Lower leg skin (tissue), 4 donors: ENCODE measurements at regions not wholly inside any gene's neighbourhood (a gene's known extent, or its start where the extent isn't known, plus 50 kb on each side); places are given as distances from the start of the nearest gene placed in this dataset.

ENCODE experiments used
- DNase-seq, 2 donors: peaks; one replicate each; pipeline ENCODE4 v3.0.0-alpha.2; 2019; ENCODE audit warnings: low spot score in 2 of 2
- H3K4me3 ChIP-seq: fragments of 200-600 bp; sonication (generic); 2 replicates; pipeline ENCODE4 v1.5.1; 2017; ENCODE audit warnings: mild to moderate bottlenecking, low read depth; ENCODE audit not compliant: poor library complexity, severe bottlenecking
- CTCF ChIP-seq, 3 donors: fragments of 450-650 bp; IDR thresholded peaks; one replicate each; pipeline ENCODE4 v1.5.1; 2016; ENCODE audit warnings: antibody characterized with exemption in 3 of 3, mild to moderate bottlenecking in 3 of 3, moderate library complexity in 2 of 3
- POLR2A ChIP-seq, 2 donors: fragments of 450-650 bp; IDR thresholded peaks; one replicate each; pipeline ENCODE4 v1.6.1; 2016 to 2017; ENCODE audit warnings: antibody characterized with exemption in 2 of 2, mild to moderate bottlenecking in 1 of 2, moderate library complexity in 1 of 2
- WGBS, 2 donors: methylation state at CpG; one replicate each; pipeline ENCODE4 v1.1.5; 2018; 5-methylcytosine and 5-hydroxymethylcytosine counted together
- intact Hi-C: fragments of 100-400 bp; cut with DNase I; formaldehyde crosslinking; loops from one replicate; pipeline ENCODE4 v1.15.0; 2023; ENCODE audit warnings: low total_unique reads

- intact Hi-C loops = no loop called here
- 83 to 84% methylated on average over 3 of the region's 3 CpGs for WGBS, 2 donors
- DNase-seq = no peak
- no peak overlapping the region for H3K4me3 ChIP-seq
- TF ChIP-seq CTCF (IDR thresholded peaks at IDR 0.05) (no peak), POLR2A (IDR thresholded peaks at IDR 0.05) (no peak)
Observed at GRCh38 chr10:78267598-78267997, 233.9 kb downstream of the RPS24 start.

- no peak overlapping the region for H3K4me3 ChIP-seq
- intact Hi-C loops = no loop called here
- TF ChIP-seq POLR2A (IDR thresholded peaks at IDR 0.05) (no peak), CTCF (IDR thresholded peaks at IDR 0.05) (no peak)
- WGBS, 2 donors = 70 to 71% methylated on average over 2 of the region's 2 CpGs
- no peak for DNase-seq
Observed at GRCh38 chr10:78269060-78269459, 235.4 kb downstream of the RPS24 start.

- intact Hi-C loops = no loop called here
- H3K4me3 ChIP-seq = no peak overlapping the region
- no peak for DNase-seq
- TF ChIP-seq POLR2A (IDR thresholded peaks at IDR 0.05) (no peak), CTCF (IDR thresholded peaks at IDR 0.05) (no peak)
Observed at GRCh38 chr10:78272329-78272728, 238.7 kb downstream of the RPS24 start.

- DNase-seq = no peak
- TF ChIP-seq POLR2A (IDR thresholded peaks at IDR 0.05) (no peak), CTCF (IDR thresholded peaks at IDR 0.05) (no peak)
- 71 to 79% methylated on average over 3 to 4 of the region's 4 CpGs for WGBS, 2 donors
- H3K4me3 ChIP-seq = no peak overlapping the region
- intact Hi-C loops = no loop called here
Observed at GRCh38 chr10:78274491-78274890, 240.8 kb downstream of the RPS24 start.

GRCh38 chr10:78276139-78276538 is 242.5 kb downstream of the RPS24 start:
- TF ChIP-seq POLR2A (IDR thresholded peaks at IDR 0.05) (no peak), CTCF (IDR thresholded peaks at IDR 0.05) (no peak)
- WGBS, 2 donors = 94 to 100% methylated on average over 1 of the region's 1 CpG

GRCh38 chr10:78277314-78278057 is 243.8 kb downstream of the RPS24 start:
- H3K4me3 ChIP-seq = no peak overlapping the region
- 79 to 81% methylated on average over 11 of the region's 11 CpGs for WGBS, 2 donors
- DNase-seq = no peak
- intact Hi-C loops = no loop called here
- TF ChIP-seq CTCF (IDR thresholded peaks at IDR 0.05) = no peak
- no peak for TF ChIP-seq POLR2A (IDR thresholded peaks at IDR 0.05)

More at GRCh38 chr10:78276139-78276538, 242.5 kb downstream of the RPS24 start:
- no peak overlapping the region for H3K4me3 ChIP-seq
- intact Hi-C loops = no loop called here
- DNase-seq = no peak
